Suprapubic skin (tissue), 3 donors: ENCODE measurements at regions not wholly inside any gene's neighbourhood (a gene's known extent, or its start where the extent isn't known, plus 50 kb on each side); places are given as distances from the start of the nearest gene placed in this dataset.

Experiments
- CTCF ChIP-seq, 2 donors: fragments of 200-600 bp in 1 of 2; fragments of 450-650 bp in 1 of 2; sonication (generic) in 1 of 2; IDR thresholded peaks; one replicate each; pipeline ENCODE4 v1.5.1; 2016 to 2019; ENCODE audit warnings: antibody characterized with exemption in 2 of 2, mild to moderate bottlenecking in 1 of 2, moderate library complexity in 1 of 2
- POLR2A ChIP-seq, 2 donors: fragments of 450-650 bp; IDR thresholded peaks; one replicate each; pipeline ENCODE4 v1.6.1; 2017; ENCODE audit warnings: antibody characterized with exemption in 2 of 2, mild to moderate bottlenecking in 2 of 2, moderate library complexity in 2 of 2

DNA sequence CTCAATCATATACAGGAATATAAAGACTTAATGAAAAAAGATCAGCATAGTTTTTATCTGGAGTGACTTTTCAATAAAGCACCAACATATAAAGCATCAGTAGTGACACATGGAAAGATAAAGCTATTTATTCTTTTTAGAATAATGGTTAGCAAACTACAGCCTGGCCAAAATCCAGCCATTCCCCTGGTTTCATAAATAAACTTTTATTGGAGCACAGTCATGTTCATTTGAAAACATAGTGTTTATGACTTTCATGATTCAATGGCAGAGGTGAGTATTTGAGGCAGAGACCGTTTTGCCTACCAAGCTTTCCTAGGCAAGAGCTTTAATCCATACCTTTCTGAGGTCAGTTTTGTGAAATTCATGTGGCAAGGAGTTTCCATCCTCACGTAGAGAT is 153.5 kb downstream of the RPS12 start:
- no peak for TF ChIP-seq CTCF (IDR thresholded peaks at IDR 0.05)
- no peak for TF ChIP-seq POLR2A (IDR thresholded peaks at IDR 0.05)
